ENCODE measurements at regions not wholly inside any gene's neighbourhood (a gene's known extent, or its start where the extent isn't known, plus 50 kb on each side); places are given as distances from the start of the nearest gene placed in this dataset.
"Not testable (repeated sequence)": the region's sequence is repeated elsewhere in the genome, so short reads cannot be mapped to it uniquely, and the experiment has no call there.

GRCh38 chr21:32886339-32886738, 114.8 kb upstream of the PAXBP1 start:
- no peak for DNase-seq

GRCh38 chr21:32887026-32887425, 115.5 kb upstream of the PAXBP1 start:
- DNase-seq, result no peak

- DNase-seq, result no peak
Measured at GRCh38 chr21:32888971-32889370, 117.4 kb upstream of the PAXBP1 start.

- no peak for DNase-seq
Measured at GRCh38 chr21:32889596-32889995, 118.0 kb upstream of the PAXBP1 start.

GRCh38 chr21:32894321-32894720, 122.8 kb upstream of the PAXBP1 start:
- no peak for DNase-seq

- DNase-seq, result no peak
Measured at GRCh38 chr21:32900814-32901213, 124.9 kb upstream of the OLIG2 start.

GRCh38 chr21:32907521-32907920, 118.2 kb upstream of the OLIG2 start:
- no peak for DNase-seq

- no peak for DNase-seq
Measured at GRCh38 chr21:32908534-32908933, 117.2 kb upstream of the OLIG2 start.

- no peak for DNase-seq
Measured at GRCh38 chr21:32909393-32909792, 116.3 kb upstream of the OLIG2 start.

- no peak for DNase-seq
Measured at GRCh38 chr21:32914424-32915039, 111.2 kb upstream of the OLIG2 start.

- DNase-seq, result no peak
Measured at GRCh38 chr21:32915099-32915498, 110.6 kb upstream of the OLIG2 start.

GRCh38 chr21:32916088-32916487, 109.6 kb upstream of the OLIG2 start:
- DNase-seq, result no peak

- no peak for DNase-seq
Measured at GRCh38 chr21:32916522-32917099, 109.1 kb upstream of the OLIG2 start.

GRCh38 chr21:32917362-32918135, 108.2 kb upstream of the OLIG2 start:
- no peak for DNase-seq

GRCh38 chr21:32918478-32919120, 107.1 kb upstream of the OLIG2 start:
- no peak for DNase-seq

GRCh38 chr21:32920474-32920873, 105.3 kb upstream of the OLIG2 start:
- no peak for DNase-seq

- DNase-seq, result peak in 1 of 2 experiments; percentile 9
Measured at GRCh38 chr21:32921632-32922230, 104.0 kb upstream of the OLIG2 start.

- no peak for DNase-seq
Measured at GRCh38 chr21:32925098-32925497, 100.6 kb upstream of the OLIG2 start.

GRCh38 chr21:32929633-32930038, 96.1 kb upstream of the OLIG2 start:
- no peak for DNase-seq

- no peak for DNase-seq
Measured at GRCh38 chr21:32930673-32931072, 95.1 kb upstream of the OLIG2 start.

GRCh38 chr21:32934068-32934467, 91.7 kb upstream of the OLIG2 start:
- not testable (repeated sequence) for DNase-seq

- no peak for DNase-seq
Measured at GRCh38 chr21:32934829-32935228, 90.9 kb upstream of the OLIG2 start.

All from NCI-H187 (cell line).